CD4-positive, alpha-beta T cell (primary cell): ENCODE measurements at regions not wholly inside any gene's neighbourhood (a gene's known extent, or its start where the extent isn't known, plus 50 kb on each side); places are given as distances from the start of the nearest gene placed in this dataset.

ENCODE experiments used
- ATAC-seq: fragments of 200-7000 bp; cut with Tn5 transposase; one replicate; pipeline ENCODE4 v1.10.0; 2022; ENCODE audit warnings: mild to moderate bottlenecking; ENCODE audit not compliant: poor library complexity
- CTCF ChIA-PET: fragments of 350-600 bp; sonication (Branson Sonifier 250); formaldehyde crosslinking; loops from one replicate; lab custom pipeline; 2021; ENCODE audit warnings: antibody characterized with exemption, inconsistent platforms; lab: Charles Lee
- POLR2A ChIA-PET: fragments of 350-600 bp; sonication (Branson Sonifier 250); formaldehyde crosslinking; loops from one replicate; lab custom pipeline; 2021; ENCODE audit warnings: antibody characterized with exemption, inconsistent platforms; lab: Charles Lee
- DNase-seq, 14 experiments: peaks; one replicate each; pipeline ENCODE4 v3.0.0-alpha.2; 2013 to 2020; ENCODE audit warnings: mixed read lengths in 2 of 14
- H3K27ac ChIP-seq, 2 donors: one replicate each; pipeline versions ENCODE4 v1.5.1 to v1.7.0; 2013; ENCODE audit warnings: low read length in 2 of 2, low read depth in 1 of 2, mild to moderate bottlenecking in 1 of 2
- H3K27me3 ChIP-seq, 2 experiments: 1 replicate in 1 of 2; 2 replicates in 1 of 2; pipeline versions ENCODE4 v1.6.1 to v1.7.0; 2013; ENCODE audit warnings: low read length in 2 of 2, control low read depth in 1 of 2, mild to moderate bottlenecking in 1 of 2, moderate library complexity in 1 of 2; ENCODE audit not compliant: insufficient read depth in 2 of 2, control insufficient read depth in 1 of 2
- H3K36me3 ChIP-seq: one replicate; pipeline ENCODE4 v1.6.1; 2013; ENCODE audit warnings: low read length, control low read depth; ENCODE audit not compliant: insufficient read depth
- H3K4me1 ChIP-seq: one replicate; pipeline ENCODE4 v1.6.1; 2013; ENCODE audit warnings: low read length, control low read depth; ENCODE audit not compliant: insufficient read depth
- H3K4me3 ChIP-seq: one replicate; pipeline ENCODE4 v1.5.1; 2013; ENCODE audit warnings: mild to moderate bottlenecking, low read length, moderate library complexity
- H3K9me3 ChIP-seq, 2 experiments: 1 replicate in 1 of 2; 2 replicates in 1 of 2; pipeline versions ENCODE4 v1.6.1 to v1.7.0; 2013; ENCODE audit warnings: low read length in 2 of 2, mild to moderate bottlenecking in 2 of 2, control low read depth in 1 of 2, moderate library complexity in 1 of 2; ENCODE audit not compliant: control insufficient read depth in 1 of 2, insufficient read depth in 1 of 2
- H3K27ac Mint-ChIP-seq: one replicate; pipeline ENCODE4 v1.8.0; 2020; ENCODE audit warnings: mixed read lengths
- H3K27me3 Mint-ChIP-seq: one replicate; pipeline ENCODE4 v1.8.0; 2021; ENCODE audit warnings: mixed read lengths
- H3K36me3 Mint-ChIP-seq: one replicate; pipeline ENCODE4 v1.8.0; 2021; ENCODE audit warnings: low read depth, mixed read lengths
- H3K4me1 Mint-ChIP-seq: one replicate; pipeline ENCODE4 v1.8.0; 2021; ENCODE audit warnings: low read depth, mixed read lengths
- H3K4me3 Mint-ChIP-seq: one replicate; pipeline ENCODE4 v1.8.0; 2020; ENCODE audit warnings: mild to moderate bottlenecking, mixed read lengths
- H3K9me3 Mint-ChIP-seq: one replicate; pipeline ENCODE4 v1.8.0; 2020; ENCODE audit warnings: mixed read lengths
- CTCF ChIP-seq: fragments of 200-600 bp; IDR thresholded peaks from one replicate; pipeline ENCODE4 v1.8.0; 2022; ENCODE audit warnings: antibody characterized with exemption, mild to moderate bottlenecking
- intact Hi-C, 2 experiments: fragments of 100-400 bp; cut with DNase I in 1 of 2; cut with micrococcal nuclease in 1 of 2; formaldehyde crosslinking; loops; one replicate each; pipeline versions ENCODE4 v1.15.1 to v1.9.0; 2023 to 2025; cut with DNase I, micrococcal nuclease

GRCh38 chr10:112024079-112024478 lies 159.5 kb downstream of the GPAM start:
- no peak for ATAC-seq

GRCh38 chr10:112025228-112025627 lies 158.3 kb downstream of the GPAM start:
- Histone ChIP-seq H3K4me3 (no peak overlapping the region), H3K36me3 (no peaks in the 10 kb centered on the region), H3K27me3 (no peaks in the 10 kb centered on the region), H3K4me1 (no peaks in the 10 kb centered on the region), H3K9me3 (peaks cover 4 to 10% of the 10 kb centered on the region in 2 experiments), H3K27ac (no peak overlapping the region)
- Mint-ChIP-seq H3K27ac (no peak overlapping the region), H3K9me3 (peaks cover 4% of the 10 kb centered on the region), H3K4me1 (no peaks in the 10 kb centered on the region), H3K36me3 (no peaks in the 10 kb centered on the region), H3K4me3 (no peak overlapping the region), H3K27me3 (no peaks in the 10 kb centered on the region)
- POLR2A ChIA-PET: no interaction called here
- ATAC-seq: no peak
- intact Hi-C loops: no loop called here
- no peak for DNase-seq
- no peak for TF ChIP-seq CTCF
- CTCF ChIA-PET: no interaction called here

More at GRCh38 chr10:112024079-112024478, 159.5 kb downstream of the GPAM start:
- peaks cover 1 to 4% of the 10 kb centered on the region in 2 experiments for H3K9me3 ChIP-seq
- ChIA-PET POLR2A (no interaction called here), CTCF (no interaction called here)
- no peak overlapping the region for H3K4me3 Mint-ChIP-seq
- H3K27me3 ChIP-seq: no peaks in the 10 kb centered on the region
- no peaks in the 10 kb centered on the region for H3K36me3 Mint-ChIP-seq
- no peak for DNase-seq
- H3K27me3 Mint-ChIP-seq: no peaks in the 10 kb centered on the region
- no peaks in the 10 kb centered on the region for H3K4me1 ChIP-seq
- no peaks in the 10 kb centered on the region for H3K4me1 Mint-ChIP-seq
- H3K27ac ChIP-seq: no peak overlapping the region
- no peak overlapping the region for H3K4me3 ChIP-seq
- H3K27ac Mint-ChIP-seq: no peak overlapping the region
- no peak for TF ChIP-seq CTCF
- no peaks in the 10 kb centered on the region for H3K9me3 Mint-ChIP-seq
- intact Hi-C loops: no loop called here
- no peaks in the 10 kb centered on the region for H3K36me3 ChIP-seq

- H3K4me3 ChIP-seq: no peak overlapping the region
- H3K27ac ChIP-seq: no peak overlapping the region
- Mint-ChIP-seq H3K9me3 (peaks cover 4% of the 10 kb centered on the region), H3K36me3 (no peaks in the 10 kb centered on the region), H3K4me1 (no peaks in the 10 kb centered on the region), H3K4me3 (no peak overlapping the region), H3K27ac (no peak overlapping the region), H3K27me3 (no peaks in the 10 kb centered on the region)
- no peaks in the 10 kb centered on the region for H3K4me1 ChIP-seq
- H3K9me3 ChIP-seq: peaks cover 4 to 14% of the 10 kb centered on the region in 2 experiments
- TF ChIP-seq CTCF: no peak
- intact Hi-C loops: no loop called here
- no peaks in the 10 kb centered on the region for H3K27me3 ChIP-seq
- H3K36me3 ChIP-seq: no peaks in the 10 kb centered on the region
- DNase-seq (no peak), ATAC-seq (no peak)
- ChIA-PET CTCF (no interaction called here), POLR2A (no interaction called here)
These were observed 157.1 kb downstream of the GPAM start for GRCh38 chr10:112026438-112026837.
